GM04503 (cell line): ENCODE measurements at regions not wholly inside any gene's neighbourhood (a gene's known extent, or its start where the extent isn't known, plus 50 kb on each side); places are given as distances from the start of the nearest gene placed in this dataset.

ENCODE experiments used
- DNase-seq: peaks from one replicate; pipeline ENCODE4 v3.0.0-alpha.2; 2012; ENCODE audit warnings: low read depth

GRCh38 chr11:70930215-70930614, 322.2 kb downstream of the SHANK2 start:
- no peak for DNase-seq

- no peak for DNase-seq
Observed at GRCh38 chr11:70931430-70931829, 320.9 kb downstream of the SHANK2 start.

GRCh38 chr11:70933981-70934583, 318.3 kb downstream of the SHANK2 start:
- DNase-seq = no peak

DNA sequence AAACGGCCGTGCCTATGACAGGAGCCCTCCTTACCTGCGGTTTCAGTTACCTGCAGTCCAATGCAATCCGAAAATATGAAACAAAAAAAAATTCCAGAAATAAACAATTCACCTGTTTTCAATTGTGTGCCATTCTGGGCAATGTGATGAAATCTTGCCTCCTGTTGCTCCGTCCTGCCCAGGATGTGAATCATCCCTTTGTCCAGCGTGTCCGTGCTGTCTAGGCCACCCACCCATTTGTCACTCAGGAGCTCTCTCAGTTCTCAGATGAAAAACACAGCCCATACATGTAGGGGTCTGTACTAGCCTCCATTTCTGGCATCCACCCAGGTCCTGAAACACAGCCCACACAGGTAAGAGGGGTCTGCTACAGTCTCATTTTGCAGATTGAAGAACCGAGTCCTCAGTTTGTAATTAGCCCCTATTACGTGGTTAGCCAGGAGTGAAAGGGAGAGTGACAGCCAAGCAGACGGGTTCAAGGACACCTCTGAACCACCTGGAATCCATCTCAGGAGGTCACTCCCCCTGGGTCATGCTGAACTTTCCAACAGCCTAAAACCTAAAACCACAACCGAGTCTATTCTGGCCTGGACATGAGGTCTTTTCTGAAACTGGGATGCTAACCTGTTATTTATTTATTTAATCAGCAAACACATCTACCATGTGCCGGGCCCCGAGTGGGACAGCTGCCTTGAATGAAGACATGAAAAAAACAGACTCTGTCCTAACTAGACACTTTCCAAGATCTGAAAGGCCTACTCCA, 317.2 kb downstream of the SHANK2 start:
- no peak for DNase-seq

DNA sequence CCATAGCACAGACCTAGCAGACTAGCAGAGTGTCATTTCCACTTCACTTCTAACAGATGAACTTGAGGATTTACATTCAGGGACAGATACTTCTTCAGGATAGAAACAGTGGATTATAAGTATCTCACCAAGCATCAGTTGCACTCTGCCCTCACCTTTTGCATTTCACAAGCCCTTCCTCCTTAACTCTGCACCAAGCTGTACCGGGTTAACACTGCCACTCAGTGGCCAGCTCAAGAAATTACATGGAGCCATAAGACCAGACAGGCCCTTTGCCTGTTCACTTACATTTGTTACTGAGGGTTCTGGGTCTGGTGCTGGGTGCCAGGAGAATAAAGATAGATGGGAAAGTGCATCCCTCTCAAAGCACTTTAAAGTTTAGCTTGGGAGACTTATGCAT, 309.8 kb downstream of the SHANK2 start:
- no peak for DNase-seq

DNA sequence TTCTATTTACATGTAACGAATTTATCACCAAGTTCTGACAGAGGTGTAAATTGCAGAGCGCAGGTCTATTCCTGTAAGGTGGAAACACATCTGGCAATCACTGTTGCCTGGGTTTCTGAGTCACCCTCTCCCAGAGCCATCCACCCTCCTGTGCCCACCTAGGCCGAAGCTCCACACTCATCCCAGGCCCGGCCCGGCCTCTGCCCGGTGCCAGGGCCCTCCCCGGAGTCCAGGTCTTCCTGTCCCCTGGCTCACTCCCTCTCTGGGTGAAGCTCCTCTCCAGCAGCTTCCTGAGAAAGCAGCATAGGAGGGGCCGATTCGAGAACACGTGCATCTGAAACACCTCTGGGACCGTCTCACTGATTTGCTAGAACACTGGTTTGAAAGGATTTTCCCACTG, 308.2 kb downstream of the SHANK2 start:
- no peak for DNase-seq

DNA sequence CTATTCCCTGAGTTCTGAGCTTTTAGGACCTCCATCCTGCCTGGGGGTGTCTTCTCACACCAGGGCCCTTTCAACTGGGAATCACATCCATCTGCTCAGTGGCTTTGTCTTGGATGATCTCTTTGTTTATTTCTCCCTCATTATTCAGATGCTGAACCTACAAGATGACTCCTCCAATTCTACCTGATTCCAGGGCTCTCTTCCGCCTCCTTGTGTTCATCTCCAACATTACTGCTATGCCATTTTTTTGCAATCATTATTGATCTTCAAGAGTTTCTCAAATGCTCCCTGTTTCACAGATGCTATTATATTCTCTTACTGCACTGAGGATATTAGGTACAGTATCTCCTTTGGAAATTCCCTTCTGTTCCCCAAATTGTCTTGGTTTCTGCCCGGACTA, 307.7 kb downstream of the SHANK2 start:
- DNase-seq = no peak

- DNase-seq = no peak
Observed at GRCh38 chr11:70948398-70948797, 304.0 kb downstream of the SHANK2 start.

GRCh38 chr11:70948855-70949531, 303.4 kb downstream of the SHANK2 start:
- no peak for DNase-seq

DNA sequence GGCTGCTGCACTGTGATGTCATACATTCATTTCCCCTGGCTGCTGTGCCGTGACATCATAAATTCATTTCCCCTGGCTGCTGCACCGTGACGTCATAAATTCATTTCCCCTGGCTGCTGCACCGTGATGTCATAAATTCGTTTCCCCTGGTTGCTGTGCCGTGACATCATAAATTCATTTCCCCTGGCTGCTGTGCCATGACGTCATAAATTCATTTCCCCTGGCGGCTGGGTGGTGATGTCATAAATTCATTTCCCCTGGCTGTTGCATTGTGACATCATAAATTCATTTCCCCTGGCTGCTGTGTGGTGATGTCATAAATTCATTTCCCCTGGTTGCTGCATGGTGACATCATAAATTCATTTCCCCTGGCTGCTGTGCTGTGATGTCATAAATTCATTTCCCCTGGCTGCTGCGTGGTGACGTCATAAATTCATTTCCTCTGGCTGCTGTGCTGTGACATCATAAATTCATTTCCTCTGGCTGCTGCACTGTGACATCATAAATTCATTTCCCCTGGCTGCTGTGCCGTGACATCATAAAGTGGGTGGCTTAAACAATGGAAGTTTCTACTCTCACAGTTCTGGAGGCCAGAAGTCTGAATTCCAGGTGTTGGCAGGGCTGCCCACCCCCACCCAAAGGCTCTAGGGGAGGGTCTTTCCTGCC, 301.1 kb downstream of the SHANK2 start:
- no peak for DNase-seq

- DNase-seq = no peak
Observed at GRCh38 chr11:70952191-70952590, 300.2 kb downstream of the SHANK2 start.

GRCh38 chr11:70953720-70954119, 298.7 kb downstream of the SHANK2 start:
- DNase-seq = no peak

- no peak for DNase-seq
Observed at GRCh38 chr11:70954471-70954870, 297.9 kb downstream of the SHANK2 start.
